K562 (cell line): ENCODE measurements at regions not wholly inside any gene's neighbourhood (a gene's known extent, or its start where the extent isn't known, plus 50 kb on each side); places are given as distances from the start of the nearest gene placed in this dataset.
A peak's percentile ranks its signal among the peaks of the same experiment; 100 is the strongest.

Source experiments
- CAMTA2 ChIP-seq: fragments of 250-450 bp; sonication (Bioruptor Pico); conservative IDR thresholded peaks from 2 replicates; pipeline ENCODE4 v1.5.1; 2022
- CSDE1 ChIP-seq, 2 experiments: fragments of 450-650 bp; IDR thresholded peaks; 2 replicates each; pipeline ENCODE4 v1.6.1; 2016; ENCODE audit warnings: mild to moderate bottlenecking in 1 of 2
- GATAD2A ChIP-seq: fragments of 450-650 bp; IDR thresholded peaks from 2 replicates; pipeline ENCODE4 v1.6.1; 2017
- HMG20A ChIP-seq: fragments of 450-650 bp; formaldehyde crosslinking; conservative IDR thresholded peaks from 2 replicates; pipeline ENCODE4 v1.4.0; 2020; ENCODE audit warnings: mild to moderate bottlenecking, mixed read lengths
- MED1 ChIP-seq: sonication (generic); formaldehyde crosslinking; IDR thresholded peaks from 2 replicates; pipeline ENCODE4 v1.8.1; 2023; ENCODE audit warnings: missing genetic modification reagents, borderline replicate concordance
- NCOA4 ChIP-seq: fragments of 450-650 bp; IDR thresholded peaks from 2 replicates; pipeline ENCODE4 v1.6.1; 2018; ENCODE audit warnings: mild to moderate bottlenecking; ENCODE audit not compliant: partially characterized antibody
- PCBP1 ChIP-seq: fragments of 200-400 bp; formaldehyde crosslinking; IDR thresholded peaks from 2 replicates; pipeline ENCODE4 v1.6.1; 2018; ENCODE audit warnings: mild to moderate bottlenecking, low read depth, low read length; ENCODE audit not compliant: poor library complexity, severe bottlenecking
- SRSF1 ChIP-seq: fragments of 200-400 bp; formaldehyde crosslinking; IDR thresholded peaks from 2 replicates; pipeline ENCODE4 v1.6.1; 2017; ENCODE audit warnings: mild to moderate bottlenecking, low read depth, low read length, moderate library complexity
- XRCC3 ChIP-seq: fragments of 450-650 bp; IDR thresholded peaks from 2 replicates; pipeline ENCODE4 v1.6.1; 2017; ENCODE audit warnings: mild to moderate bottlenecking, moderate library complexity
- YY1 ChIP-seq, 3 experiments: IDR thresholded peaks; 2 replicates each; pipeline ENCODE4 v1.6.1; 2011; ENCODE audit warnings: low read length in 2 of 3, mild to moderate bottlenecking in 2 of 3, moderate library complexity in 2 of 3, borderline replicate concordance in 1 of 3, control low read depth in 1 of 3, low read depth in 1 of 3; ENCODE audit not compliant: insufficient read depth in 3 of 3, insufficient replicate concordance in 2 of 3, control insufficient read depth in 1 of 3, insufficient read length in 1 of 3; ENCODE audit errors: extremely low read depth in 1 of 3
- ZNF311 ChIP-seq: fragments of 250-450 bp; sonication (Bioruptor Pico); IDR thresholded peaks from 2 replicates; pipeline ENCODE4 v1.4.0; 2020; ENCODE audit warnings: mild to moderate bottlenecking, moderate library complexity
- ZNF41 ChIP-seq: fragments of 250-450 bp; sonication (Bioruptor Pico); conservative IDR thresholded peaks from 2 replicates; pipeline ENCODE4 v1.4.0; 2020; ENCODE audit warnings: mild to moderate bottlenecking
- TF ChIP-seq, protein P1 (sequence below): sonication (generic); formaldehyde crosslinking; IDR thresholded peaks from 2 replicates; pipeline ENCODE4 v1.8.0; 2022; ENCODE audit warnings: missing genetic modification reagents, mild to moderate bottlenecking, borderline replicate concordance
- TF ChIP-seq, protein P2 (sequence below), 2 experiments: fragments of 450-650 bp; IDR thresholded peaks; 2 replicates each; pipeline ENCODE4 v1.6.1; 2018; ENCODE audit warnings: mild to moderate bottlenecking in 2 of 2, low read depth in 1 of 2; ENCODE audit not compliant: partially characterized antibody in 2 of 2
- TF ChIP-seq, protein P3 (sequence below): fragments of 250-450 bp; sonication (Bioruptor Pico); IDR thresholded peaks from 2 replicates; pipeline ENCODE4 v1.8.0; 2021; ENCODE audit warnings: moderate library complexity, mild to moderate bottlenecking, inconsistent platforms
- TF ChIP-seq, protein P4 (sequence below), 2 experiments: IDR thresholded peaks; 2 replicates each; pipeline ENCODE4 v1.6.1; 2011; ENCODE audit warnings: borderline replicate concordance in 1 of 2, control low read depth in 1 of 2, low read depth in 1 of 2, low read length in 1 of 2, mild to moderate bottlenecking in 1 of 2, mixed read lengths in 1 of 2, moderate library complexity in 1 of 2; ENCODE audit not compliant: insufficient read depth in 1 of 2, insufficient read length in 1 of 2, poor library complexity in 1 of 2, severe bottlenecking in 1 of 2; ENCODE audit errors: extremely low read depth in 1 of 2

DNA sequence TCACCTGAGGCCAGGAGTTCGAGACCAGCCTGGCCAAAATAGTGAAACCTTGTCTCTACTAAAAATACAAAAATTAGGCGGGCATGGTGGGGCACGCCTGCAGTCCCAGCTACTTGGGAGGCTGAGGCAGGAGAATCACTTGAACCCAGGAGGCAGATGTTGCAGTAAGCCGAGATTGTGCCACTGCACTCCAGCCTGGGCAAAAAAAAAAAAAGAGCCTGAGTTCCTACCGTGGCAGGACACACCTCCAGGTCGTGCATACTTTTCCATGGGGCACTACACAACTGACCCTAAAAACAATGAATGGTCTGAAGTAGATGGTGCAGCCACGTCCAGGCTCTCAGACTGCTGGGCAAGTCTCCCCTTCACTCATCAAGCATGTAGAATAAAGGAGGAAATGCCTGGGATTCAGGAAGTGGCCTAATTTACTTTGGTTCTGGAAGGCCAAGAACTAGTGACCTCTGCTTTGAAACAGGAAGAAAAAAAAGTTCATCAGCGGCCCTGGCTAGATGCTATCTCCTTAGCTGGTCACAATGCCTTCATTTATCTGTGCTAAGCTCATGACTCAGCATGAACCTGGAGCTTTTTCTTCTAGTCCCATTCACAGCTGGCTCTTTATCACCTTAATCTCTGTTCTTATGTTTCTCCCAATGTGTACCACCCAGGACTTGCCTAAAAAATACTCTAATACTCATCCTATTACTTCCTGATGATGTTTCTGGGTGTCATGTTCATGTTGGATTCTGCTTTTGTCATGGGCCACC is 55.8 kb upstream of the OR6J1 start (continued):
- TF ChIP-seq PCBP1, result no peak
- TF ChIP-seq GATAD2A, result 0 out of 2 replicates have a peak, but pooled peaks have one; percentile 54
- TF ChIP-seq NCOA4, result no peak
- TF ChIP-seq CAMTA2, result no peak
- no peak for TF ChIP-seq SRSF1
- TF ChIP-seq, protein P1, sequence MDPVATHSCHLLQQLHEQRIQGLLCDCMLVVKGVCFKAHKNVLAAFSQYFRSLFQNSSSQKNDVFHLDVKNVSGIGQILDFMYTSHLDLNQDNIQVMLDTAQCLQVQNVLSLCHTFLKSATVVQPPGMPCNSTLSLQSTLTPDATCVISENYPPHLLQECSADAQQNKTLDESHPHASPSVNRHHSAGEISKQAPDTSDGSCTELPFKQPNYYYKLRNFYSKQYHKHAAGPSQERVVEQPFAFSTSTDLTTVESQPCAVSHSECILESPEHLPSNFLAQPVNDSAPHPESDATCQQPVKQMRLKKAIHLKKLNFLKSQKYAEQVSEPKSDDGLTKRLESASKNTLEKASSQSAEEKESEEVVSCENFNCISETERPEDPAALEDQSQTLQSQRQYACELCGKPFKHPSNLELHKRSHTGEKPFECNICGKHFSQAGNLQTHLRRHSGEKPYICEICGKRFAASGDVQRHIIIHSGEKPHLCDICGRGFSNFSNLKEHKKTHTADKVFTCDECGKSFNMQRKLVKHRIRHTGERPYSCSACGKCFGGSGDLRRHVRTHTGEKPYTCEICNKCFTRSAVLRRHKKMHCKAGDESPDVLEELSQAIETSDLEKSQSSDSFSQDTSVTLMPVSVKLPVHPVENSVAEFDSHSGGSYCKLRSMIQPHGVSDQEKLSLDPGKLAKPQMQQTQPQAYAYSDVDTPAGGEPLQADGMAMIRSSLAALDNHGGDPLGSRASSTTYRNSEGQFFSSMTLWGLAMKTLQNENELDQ (CRISPR knock-in tag), result no peak
- TF ChIP-seq, protein P2, sequence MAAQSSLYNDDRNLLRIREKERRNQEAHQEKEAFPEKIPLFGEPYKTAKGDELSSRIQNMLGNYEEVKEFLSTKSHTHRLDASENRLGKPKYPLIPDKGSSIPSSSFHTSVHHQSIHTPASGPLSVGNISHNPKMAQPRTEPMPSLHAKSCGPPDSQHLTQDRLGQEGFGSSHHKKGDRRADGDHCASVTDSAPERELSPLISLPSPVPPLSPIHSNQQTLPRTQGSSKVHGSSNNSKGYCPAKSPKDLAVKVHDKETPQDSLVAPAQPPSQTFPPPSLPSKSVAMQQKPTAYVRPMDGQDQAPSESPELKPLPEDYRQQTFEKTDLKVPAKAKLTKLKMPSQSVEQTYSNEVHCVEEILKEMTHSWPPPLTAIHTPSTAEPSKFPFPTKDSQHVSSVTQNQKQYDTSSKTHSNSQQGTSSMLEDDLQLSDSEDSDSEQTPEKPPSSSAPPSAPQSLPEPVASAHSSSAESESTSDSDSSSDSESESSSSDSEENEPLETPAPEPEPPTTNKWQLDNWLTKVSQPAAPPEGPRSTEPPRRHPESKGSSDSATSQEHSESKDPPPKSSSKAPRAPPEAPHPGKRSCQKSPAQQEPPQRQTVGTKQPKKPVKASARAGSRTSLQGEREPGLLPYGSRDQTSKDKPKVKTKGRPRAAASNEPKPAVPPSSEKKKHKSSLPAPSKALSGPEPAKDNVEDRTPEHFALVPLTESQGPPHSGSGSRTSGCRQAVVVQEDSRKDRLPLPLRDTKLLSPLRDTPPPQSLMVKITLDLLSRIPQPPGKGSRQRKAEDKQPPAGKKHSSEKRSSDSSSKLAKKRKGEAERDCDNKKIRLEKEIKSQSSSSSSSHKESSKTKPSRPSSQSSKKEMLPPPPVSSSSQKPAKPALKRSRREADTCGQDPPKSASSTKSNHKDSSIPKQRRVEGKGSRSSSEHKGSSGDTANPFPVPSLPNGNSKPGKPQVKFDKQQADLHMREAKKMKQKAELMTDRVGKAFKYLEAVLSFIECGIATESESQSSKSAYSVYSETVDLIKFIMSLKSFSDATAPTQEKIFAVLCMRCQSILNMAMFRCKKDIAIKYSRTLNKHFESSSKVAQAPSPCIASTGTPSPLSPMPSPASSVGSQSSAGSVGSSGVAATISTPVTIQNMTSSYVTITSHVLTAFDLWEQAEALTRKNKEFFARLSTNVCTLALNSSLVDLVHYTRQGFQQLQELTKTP (IDR thresholded peaks at IDR 0.05; ENCODE audit: low read depth in 1 of 2, partially characterized antibody in 2 of 2), result no peak
- TF ChIP-seq, protein P3, sequence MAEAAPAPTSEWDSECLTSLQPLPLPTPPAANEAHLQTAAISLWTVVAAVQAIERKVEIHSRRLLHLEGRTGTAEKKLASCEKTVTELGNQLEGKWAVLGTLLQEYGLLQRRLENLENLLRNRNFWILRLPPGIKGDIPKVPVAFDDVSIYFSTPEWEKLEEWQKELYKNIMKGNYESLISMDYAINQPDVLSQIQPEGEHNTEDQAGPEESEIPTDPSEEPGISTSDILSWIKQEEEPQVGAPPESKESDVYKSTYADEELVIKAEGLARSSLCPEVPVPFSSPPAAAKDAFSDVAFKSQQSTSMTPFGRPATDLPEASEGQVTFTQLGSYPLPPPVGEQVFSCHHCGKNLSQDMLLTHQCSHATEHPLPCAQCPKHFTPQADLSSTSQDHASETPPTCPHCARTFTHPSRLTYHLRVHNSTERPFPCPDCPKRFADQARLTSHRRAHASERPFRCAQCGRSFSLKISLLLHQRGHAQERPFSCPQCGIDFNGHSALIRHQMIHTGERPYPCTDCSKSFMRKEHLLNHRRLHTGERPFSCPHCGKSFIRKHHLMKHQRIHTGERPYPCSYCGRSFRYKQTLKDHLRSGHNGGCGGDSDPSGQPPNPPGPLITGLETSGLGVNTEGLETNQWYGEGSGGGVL (CRISPR knock-in tag), result no peak
- no peak for TF ChIP-seq YY1 (IDR thresholded peaks at IDR 0.05; ENCODE audit: borderline replicate concordance in 1 of 3, control insufficient read depth in 1 of 3, extremely low read depth in 1 of 3, insufficient read depth in 3 of 3, insufficient read length in 1 of 3, insufficient replicate concordance in 2 of 3, low read depth in 1 of 3, low read length in 2 of 3)
- TF ChIP-seq ZNF311 (CRISPR knock-in tag), result no peak
- no peak for TF ChIP-seq XRCC3
- TF ChIP-seq ZNF41, result no peak
- TF ChIP-seq MED1, result no peak
- no peak for TF ChIP-seq HMG20A (CRISPR knock-in tag)
- TF ChIP-seq, protein P4, sequence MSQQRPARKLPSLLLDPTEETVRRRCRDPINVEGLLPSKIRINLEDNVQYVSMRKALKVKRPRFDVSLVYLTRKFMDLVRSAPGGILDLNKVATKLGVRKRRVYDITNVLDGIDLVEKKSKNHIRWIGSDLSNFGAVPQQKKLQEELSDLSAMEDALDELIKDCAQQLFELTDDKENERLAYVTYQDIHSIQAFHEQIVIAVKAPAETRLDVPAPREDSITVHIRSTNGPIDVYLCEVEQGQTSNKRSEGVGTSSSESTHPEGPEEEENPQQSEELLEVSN (IDR thresholded peaks at IDR 0.05; ENCODE audit: borderline replicate concordance in 1 of 2, extremely low read depth in 1 of 2, insufficient read depth in 1 of 2, insufficient read length in 1 of 2, low read depth in 1 of 2, low read length in 1 of 2, poor library complexity in 1 of 2, severe bottlenecking in 1 of 2), result no peak
- TF ChIP-seq CSDE1 (IDR thresholded peaks at IDR 0.05), result no peak
